IMR-90 (cell line): ENCODE measurements at regions not wholly inside any gene's neighbourhood (a gene's known extent, or its start where the extent isn't known, plus 50 kb on each side); places are given as distances from the start of the nearest gene placed in this dataset.

Experiments used
- ATAC-seq: fragments of 200-7000 bp; cut with Tn5 transposase; 2 replicates; pipeline ENCODE4 v1.9.1; 2020; ENCODE audit warnings: low read depth, mild to moderate bottlenecking, moderate library complexity
- BruUV-seq: library from RNA; stranded (reverse); fragments of 400-500 nt; replicated peaks from 2 replicates; lab custom pipeline; 2021; lab: Mats Ljungman, UMichigan
- CTCF ChIA-PET: fragments of 300-600 bp; formaldehyde crosslinking; extraction: SDS; loops from one replicate; lab custom pipeline; 2021; ENCODE audit warnings: antibody characterized with exemption; lab: Yijun Ruan, JAX
- POLR2A ChIA-PET: fragments of 300-600 bp; sonication (Branson Sonifier 250); formaldehyde crosslinking; loops from one replicate; lab custom pipeline; 2022; ENCODE audit warnings: antibody characterized with exemption; ENCODE audit not compliant: unreplicated experiment; lab: Charles Lee
- DNase-seq: peaks from one replicate; pipeline ENCODE4 v3.0.0; 2013
- H2AFZ ChIP-seq: replicated peaks from 2 replicates; pipeline ENCODE3; 2013; ENCODE audit warnings: low read length, mild to moderate bottlenecking; ENCODE audit not compliant: poor library complexity
- H2AK5ac ChIP-seq: 2 replicates; pipeline ENCODE4 v1.6.1; 2013; ENCODE audit warnings: low read depth, low read length, inconsistent platforms
- H2AK9ac ChIP-seq: replicated peaks from 2 replicates; pipeline ENCODE3; 2013; ENCODE audit warnings: mild to moderate bottlenecking, low read depth, low read length, moderate library complexity; ENCODE audit not compliant: poor library complexity
- H2BK120ac ChIP-seq: 2 replicates; pipeline ENCODE4 v1.6.1; 2013; ENCODE audit warnings: low read depth, low read length, inconsistent platforms
- H2BK15ac ChIP-seq: 3 replicates; pipeline ENCODE4 v1.6.1; 2013; ENCODE audit warnings: low read depth, low read length, inconsistent platforms
- H2BK20ac ChIP-seq: 2 replicates; pipeline ENCODE4 v1.6.1; 2013; ENCODE audit warnings: low read depth, mild to moderate bottlenecking, inconsistent platforms, low read length, moderate library complexity
- H2BK5ac ChIP-seq: 2 replicates; pipeline ENCODE4 v1.6.1; 2013; ENCODE audit warnings: mild to moderate bottlenecking, low read depth, low read length, inconsistent platforms; ENCODE audit not compliant: poor library complexity, severe bottlenecking
- H3K14ac ChIP-seq: replicated peaks from 2 replicates; pipeline ENCODE4 v1.6.1; 2013; ENCODE audit warnings: low read depth, low read length, inconsistent platforms
- H3K18ac ChIP-seq: 2 replicates; pipeline ENCODE4 v1.6.1; 2013; ENCODE audit warnings: low read depth, low read length, control low read depth
- H3K23ac ChIP-seq: 2 replicates; pipeline ENCODE4 v1.6.1; 2013; ENCODE audit warnings: low read depth, low read length, inconsistent platforms
- H3K27ac ChIP-seq: 2 replicates; pipeline ENCODE4 v1.5.1; 2013; ENCODE audit warnings: mild to moderate bottlenecking, control low read depth, low read length; ENCODE audit not compliant: insufficient read depth
- H3K27me3 ChIP-seq: 2 replicates; pipeline ENCODE4 v1.6.1; 2013; ENCODE audit warnings: low read length; ENCODE audit not compliant: control insufficient read depth, insufficient read depth
- H3K36me3 ChIP-seq: 2 replicates; pipeline ENCODE4 v1.6.1; 2013; ENCODE audit warnings: low read length, mixed read lengths; ENCODE audit not compliant: control insufficient read depth, insufficient read depth
- H3K4ac ChIP-seq: 2 replicates; pipeline ENCODE4 v1.6.1; 2013; ENCODE audit warnings: low read depth, low read length, inconsistent platforms
- H3K4me1 ChIP-seq: 2 replicates; pipeline ENCODE4 v1.6.1; 2013; ENCODE audit warnings: low read length, mixed read lengths; ENCODE audit not compliant: control insufficient read depth, insufficient read depth
- H3K4me2 ChIP-seq: 2 replicates; pipeline ENCODE4 v1.6.1; 2013; ENCODE audit warnings: low read depth, mild to moderate bottlenecking, control low read depth, low read length, moderate library complexity
- H3K4me3 ChIP-seq: 2 replicates; pipeline ENCODE4 v1.5.1; 2013; ENCODE audit warnings: low read depth, mild to moderate bottlenecking, control low read depth, low read length, moderate library complexity; ENCODE audit not compliant: insufficient read depth
- H3K56ac ChIP-seq: 2 replicates; pipeline ENCODE4 v1.6.1; 2013; ENCODE audit warnings: low read length, inconsistent platforms; ENCODE audit not compliant: insufficient read depth; ENCODE audit errors: extremely low read depth
- H3K79me1 ChIP-seq, 2 experiments: 2 replicates each; pipeline ENCODE4 v1.6.1; 2013; ENCODE audit warnings: low read length in 2 of 2, inconsistent platforms in 1 of 2, low read depth in 1 of 2
- H3K9ac ChIP-seq: 2 replicates; pipeline ENCODE4 v1.6.1; 2013; ENCODE audit warnings: low read depth, low read length, control low read depth
- H3K9me1 ChIP-seq: 2 replicates; pipeline ENCODE4 v1.6.1; 2013; ENCODE audit warnings: low read length, inconsistent platforms; ENCODE audit not compliant: insufficient read depth
- H3K9me3 ChIP-seq: 2 replicates; pipeline ENCODE4 v1.6.1; 2013; ENCODE audit warnings: low read length; ENCODE audit not compliant: control insufficient read depth, insufficient read depth
- H4K20me1 ChIP-seq: 2 replicates; pipeline ENCODE4 v1.6.1; 2013; ENCODE audit warnings: low read length, inconsistent platforms; ENCODE audit not compliant: insufficient read depth
- H4K5ac ChIP-seq: 2 replicates; pipeline ENCODE4 v1.6.1; 2013; ENCODE audit warnings: mild to moderate bottlenecking, low read depth, low read length, control low read depth
- H4K8ac ChIP-seq, 2 experiments: 2 replicates each; pipeline ENCODE4 v1.6.1; 2013; ENCODE audit warnings: low read depth in 2 of 2, low read length in 2 of 2, control low read depth in 1 of 2, inconsistent platforms in 1 of 2
- H4K91ac ChIP-seq: 2 replicates; pipeline ENCODE4 v1.6.1; 2013; ENCODE audit warnings: low read depth, low read length, inconsistent platforms; ENCODE audit not compliant: insufficient read depth
- CHD1 ChIP-seq: IDR thresholded peaks from 2 replicates; pipeline ENCODE4 v1.6.1; 2012; ENCODE audit warnings: low read depth, low read length, improper control_type of control experiment
- FOS ChIP-seq: fragments of 150-350 bp; IDR thresholded peaks from 2 replicates; pipeline ENCODE4 v1.6.1; 2016; ENCODE audit warnings: low read depth, low read length
- MAFK ChIP-seq: IDR thresholded peaks from 2 replicates; pipeline ENCODE4 v1.6.1; 2012; ENCODE audit warnings: low read depth, low read length, improper control_type of control experiment
- NFE2L2 ChIP-seq: fragments of 150-350 bp; IDR thresholded peaks from 2 replicates; pipeline ENCODE4 v1.6.1; 2016; ENCODE audit warnings: low read depth, mild to moderate bottlenecking, low read length
- SMC3 ChIP-seq: fragments of 150-350 bp; IDR thresholded peaks from 2 replicates; pipeline ENCODE4 v1.6.1; 2016; ENCODE audit warnings: low read depth, mild to moderate bottlenecking, antibody characterized with exemption, low read length, moderate library complexity
- WGBS, 2 experiments: methylation state at CpG; one replicate each; pipeline versions ENCODE4 v1.1.5 to v1.1.7; 2013; ENCODE audit warnings: missing lambda C conversion rate in 2 of 2; ENCODE audit not compliant: insufficient read length in 1 of 2; ENCODE audit errors: extremely low coverage in 2 of 2; 5-methylcytosine and 5-hydroxymethylcytosine counted together
- dilution Hi-C: fragments of 300-500 bp; cut with HindIII; formaldehyde crosslinking; loops from one replicate; pipeline ENCODE4 v1.14.3; 2018; ENCODE audit warnings: low sequenced_read_pairs; ENCODE audit not compliant: unreplicated experiment
- in situ Hi-C: fragments of 300-500 bp; cut with MboI; formaldehyde crosslinking; loops from 3 replicates; pipeline ENCODE4 v1.14.3; 2019; ENCODE audit warnings: low sequenced_read_pairs, inconsistent platforms, mixed read lengths
- intact Hi-C: fragments of 100-400 bp; cut with micrococcal nuclease; formaldehyde crosslinking; loops from 2 replicates; pipeline ENCODE4 v1.10.0; 2022
- TF ChIP-seq, protein P1 (sequence below): fragments of 150-350 bp; IDR thresholded peaks from 2 replicates; pipeline ENCODE4 v1.6.1; 2016; ENCODE audit warnings: low read depth, mild to moderate bottlenecking, low read length, moderate library complexity, borderline replicate concordance

DNA sequence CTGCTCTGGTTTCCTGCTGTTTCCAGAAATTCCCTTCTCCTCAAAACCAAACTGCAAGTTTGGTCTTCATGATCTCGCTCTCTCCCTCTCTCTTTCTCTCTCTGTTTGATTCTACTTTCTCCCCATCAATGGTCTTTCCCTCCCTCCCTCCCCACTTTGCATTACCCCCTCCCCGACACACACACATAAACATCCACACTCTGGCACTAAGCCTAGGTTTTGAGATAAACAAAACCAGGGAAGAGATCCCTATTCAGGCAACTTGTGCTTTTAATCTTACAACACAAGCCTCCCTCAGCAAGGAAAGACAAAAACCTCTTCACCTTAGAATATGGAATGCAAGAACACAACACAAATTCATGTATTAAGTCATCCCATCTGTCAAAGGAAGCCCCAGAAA lies 73.5 kb upstream of the PTPRT start:
- no peaks in the 10 kb centered on the region for H3K36me3 ChIP-seq
- whole genome bisulfite sequencing, 2 experiments, result no CpG with 5 or more reads among the region's 2 CpGs
- H3K4me1 ChIP-seq, result no peaks in the 10 kb centered on the region
- H3K9ac ChIP-seq, result no peak overlapping the region
- H3K14ac ChIP-seq, result no peak overlapping the region
- no peak overlapping the region for H2BK15ac ChIP-seq
- no peak overlapping the region for H3K18ac ChIP-seq
- H4K8ac ChIP-seq, result no peak overlapping the region
- H3K27ac ChIP-seq, result no peak overlapping the region
- no peak overlapping the region for H2AK5ac ChIP-seq
- ATAC-seq (no peak), DNase-seq (no peak)
- no peaks in the 10 kb centered on the region for H3K79me1 ChIP-seq
- no peak overlapping the region for H3K4me3 ChIP-seq
- H3K56ac ChIP-seq, result no peak overlapping the region
- in situ Hi-C loops, result no loop called here
- H4K20me1 ChIP-seq, result no peaks in the 10 kb centered on the region
- no peak overlapping the region for H2BK120ac ChIP-seq
- TF ChIP-seq CHD1, result no peak
- TF ChIP-seq, protein P1, sequence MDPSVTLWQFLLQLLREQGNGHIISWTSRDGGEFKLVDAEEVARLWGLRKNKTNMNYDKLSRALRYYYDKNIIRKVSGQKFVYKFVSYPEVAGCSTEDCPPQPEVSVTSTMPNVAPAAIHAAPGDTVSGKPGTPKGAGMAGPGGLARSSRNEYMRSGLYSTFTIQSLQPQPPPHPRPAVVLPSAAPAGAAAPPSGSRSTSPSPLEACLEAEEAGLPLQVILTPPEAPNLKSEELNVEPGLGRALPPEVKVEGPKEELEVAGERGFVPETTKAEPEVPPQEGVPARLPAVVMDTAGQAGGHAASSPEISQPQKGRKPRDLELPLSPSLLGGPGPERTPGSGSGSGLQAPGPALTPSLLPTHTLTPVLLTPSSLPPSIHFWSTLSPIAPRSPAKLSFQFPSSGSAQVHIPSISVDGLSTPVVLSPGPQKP, result no peak
- no peak for TF ChIP-seq SMC3
- TF ChIP-seq MAFK, result no peak
- TF ChIP-seq NFE2L2, result no peak
- TF ChIP-seq FOS, result no peak
- H2AK9ac ChIP-seq, result no peak overlapping the region
- no peaks in the 10 kb centered on the region for H3K27me3 ChIP-seq
- H2BK5ac ChIP-seq, result no peak overlapping the region
- H4K91ac ChIP-seq, result no peak overlapping the region
- no peak overlapping the region for H4K5ac ChIP-seq
- H2BK20ac ChIP-seq, result no peak overlapping the region
- no peak overlapping the region for H3K23ac ChIP-seq
- H3K4me2 ChIP-seq, result no peak overlapping the region
- intact Hi-C loops, result no loop called here
- ChIA-PET POLR2A (no interaction called here), CTCF (no interaction called here)
- H2AFZ ChIP-seq, result no peak overlapping the region
- no peak overlapping the region for H3K4ac ChIP-seq
- dilution Hi-C loops, result no loop called here
- H3K9me3 ChIP-seq, result no peaks in the 10 kb centered on the region; the same call in 1 of the 2 replicates
- no peaks in the 10 kb centered on the region for H3K9me1 ChIP-seq
- no TSS peak for BruUV-seq
